Neural progenitor cell (in vitro differentiated cells): ENCODE measurements at regions not wholly inside any gene's neighbourhood (a gene's known extent, or its start where the extent isn't known, plus 50 kb on each side); places are given as distances from the start of the nearest gene placed in this dataset.
"Not testable (repeated sequence)": the region's sequence is repeated elsewhere in the genome, so short reads cannot be mapped to it uniquely, and the experiment has no call there.

Source experiments
- DNase-seq: peaks from one replicate; pipeline ENCODE4 v3.0.0-alpha.2; 2016; ENCODE audit warnings: low spot score
- H2AFZ ChIP-seq: fragments of 200-600 bp; sonication (generic); replicated peaks from 2 replicates; pipeline ENCODE4 v1.6.1; 2016; ENCODE audit warnings: antibody characterized with exemption
- H3F3A ChIP-seq: fragments of 200-600 bp; sonication (generic); 2 replicates; pipeline ENCODE4 v1.6.1; 2016; ENCODE audit warnings: antibody characterized with exemption, low read depth
- H3K27ac ChIP-seq: fragments of 200-600 bp; sonication (generic); 2 replicates; pipeline ENCODE4 v1.5.1; 2016; ENCODE audit warnings: mild to moderate bottlenecking
- H3K27me3 ChIP-seq: fragments of 200-600 bp; sonication (generic); 2 replicates; pipeline ENCODE4 v1.6.1; 2016; ENCODE audit warnings: mild to moderate bottlenecking, moderate library complexity
- H3K36me3 ChIP-seq: fragments of 200-600 bp; sonication (generic); 2 replicates; pipeline ENCODE4 v1.5.1; 2016
- H3K4me1 ChIP-seq: fragments of 200-600 bp; sonication (generic); 2 replicates; pipeline ENCODE4 v1.6.1; 2016; ENCODE audit warnings: mixed run types
- H3K4me2 ChIP-seq: fragments of 200-600 bp; sonication (generic); 2 replicates; pipeline ENCODE4 v1.6.1; 2016
- H3K4me3 ChIP-seq: fragments of 200-600 bp; sonication (generic); 2 replicates; pipeline ENCODE4 v1.5.1; 2016
- H3K79me2 ChIP-seq: fragments of 200-600 bp; sonication (generic); 2 replicates; pipeline ENCODE4 v1.6.1; 2016; ENCODE audit warnings: low read depth
- H3K9ac ChIP-seq: fragments of 200-600 bp; sonication (generic); 2 replicates; pipeline ENCODE4 v1.6.1; 2016
- H3K9me3 ChIP-seq: fragments of 200-600 bp; sonication (generic); 2 replicates; pipeline ENCODE4 v1.5.1; 2016; ENCODE audit warnings: low read depth
- H4K20me1 ChIP-seq: fragments of 200-600 bp; sonication (generic); 2 replicates; pipeline ENCODE4 v1.6.1; 2016; ENCODE audit warnings: low read depth
- H3K27ac Mint-ChIP-seq: 3 replicates; pipeline ENCODE4 v1.8.0; 2021; ENCODE audit warnings: mixed read lengths
- H3K27me3 Mint-ChIP-seq: 2 replicates; pipeline ENCODE4 v1.8.0; 2022; ENCODE audit warnings: low read depth, mild to moderate bottlenecking, inconsistent platforms, moderate library complexity, mixed read lengths; ENCODE audit not compliant: insufficient read depth
- H3K36me3 Mint-ChIP-seq: 3 replicates; pipeline ENCODE4 v1.8.0; 2021; ENCODE audit warnings: mixed read lengths
- H3K4me1 Mint-ChIP-seq: 3 replicates; pipeline ENCODE4 v1.8.0; 2021; ENCODE audit warnings: mixed read lengths
- H3K4me3 Mint-ChIP-seq: 3 replicates; pipeline ENCODE4 v1.8.0; 2021; ENCODE audit warnings: mild to moderate bottlenecking, moderate library complexity, mixed read lengths
- H3K9me3 Mint-ChIP-seq: 3 replicates; pipeline ENCODE4 v1.8.0; 2020; ENCODE audit warnings: mixed read lengths
- CTCF ChIP-seq: fragments of 200-600 bp; sonication (generic); IDR thresholded peaks from 2 replicates; pipeline ENCODE4 v1.5.1; 2017; ENCODE audit warnings: antibody characterized with exemption, mild to moderate bottlenecking
- EZH2 ChIP-seq: fragments of 200-600 bp; sonication (generic); IDR thresholded peaks from 2 replicates; pipeline ENCODE4 v1.6.1; 2017; ENCODE audit warnings: antibody characterized with exemption, mild to moderate bottlenecking, moderate library complexity
- EZH2phosphoT487 ChIP-seq: fragments of 200-600 bp; sonication (generic); IDR thresholded peaks from 2 replicates; pipeline ENCODE4 v1.6.1; 2017; ENCODE audit warnings: antibody characterized with exemption

GRCh38 chr5:25090275-25090674 is 445.5 kb upstream of the CDH10 start:
- no peak overlapping the region for H2AFZ ChIP-seq
- no peak for DNase-seq
- H3K9me3 ChIP-seq, result no peaks in the 10 kb centered on the region
- H3K27ac ChIP-seq, result no peak overlapping the region
- Mint-ChIP-seq H3K9me3 (no peaks in the 10 kb centered on the region), H3K27ac (no peak overlapping the region), H3K4me3 (no peak overlapping the region), H3K27me3 (no peaks in the 10 kb centered on the region), H3K36me3 (no peaks in the 10 kb centered on the region), H3K4me1 (no peaks in the 10 kb centered on the region)
- H3K79me2 ChIP-seq, result no peaks in the 10 kb centered on the region
- no peaks in the 10 kb centered on the region for H3K36me3 ChIP-seq
- H3K4me1 ChIP-seq, result no peaks in the 10 kb centered on the region
- no peaks in the 10 kb centered on the region for H3F3A ChIP-seq
- no peak overlapping the region for H3K9ac ChIP-seq
- no peaks in the 10 kb centered on the region for H4K20me1 ChIP-seq
- no peaks in the 10 kb centered on the region for H3K27me3 ChIP-seq
- no peak overlapping the region for H3K4me2 ChIP-seq
- no peak for TF ChIP-seq EZH2
- TF ChIP-seq EZH2phosphoT487, result no peak
- no peak for TF ChIP-seq CTCF
- no peak overlapping the region for H3K4me3 ChIP-seq

GRCh38 chr5:25088689-25089088 is 443.9 kb upstream of the CDH10 start:
- not testable (repeated sequence) for H3K9me3 ChIP-seq, H3K9me3 Mint-ChIP-seq, H3K9ac ChIP-seq, H3K4me2 ChIP-seq, H3K36me3 Mint-ChIP-seq, DNase-seq, H3K79me2 ChIP-seq, H4K20me1 ChIP-seq, H3K27ac ChIP-seq, H3K4me3 Mint-ChIP-seq, H3K36me3 ChIP-seq, H3K4me1 ChIP-seq, H3K4me1 Mint-ChIP-seq, H3K27me3 Mint-ChIP-seq, H3K27ac Mint-ChIP-seq, H2AFZ ChIP-seq, H3F3A ChIP-seq, H3K4me3 ChIP-seq, H3K27me3 ChIP-seq

GRCh38 chr5:25083261-25083660 is 438.5 kb upstream of the CDH10 start:
- H3K27ac Mint-ChIP-seq, H3K4me2 ChIP-seq: not testable (repeated sequence)

GRCh38 chr5:25066239-25066638 is 421.5 kb upstream of the CDH10 start:
- TF ChIP-seq EZH2 (no peak), CTCF (no peak), EZH2phosphoT487 (no peak)
- H3F3A ChIP-seq, result no peaks in the 10 kb centered on the region
- H3K36me3 Mint-ChIP-seq, result no peaks in the 10 kb centered on the region

More at GRCh38 chr5:25083261-25083660, 438.5 kb upstream of the CDH10 start:
- not testable (repeated sequence) for H3K4me3 Mint-ChIP-seq, H3K4me3 ChIP-seq, H2AFZ ChIP-seq, H3K4me1 Mint-ChIP-seq, H3K9ac ChIP-seq, H3K27ac ChIP-seq, H3K9me3 Mint-ChIP-seq, H3K9me3 ChIP-seq, DNase-seq, H3K79me2 ChIP-seq, H3K36me3 ChIP-seq, H4K20me1 ChIP-seq, H3F3A ChIP-seq, H3K27me3 Mint-ChIP-seq, H3K36me3 Mint-ChIP-seq, H3K4me1 ChIP-seq, H3K27me3 ChIP-seq

More at GRCh38 chr5:25066239-25066638, 421.5 kb upstream of the CDH10 start:
- Mint-ChIP-seq H3K4me3 (no peak overlapping the region), H3K4me1 (peaks cover 1% of the 10 kb centered on the region), H3K27ac (no peak overlapping the region), H3K27me3 (peaks cover 1% of the 10 kb centered on the region), H3K9me3 (peaks cover under 1% of the 10 kb centered on the region)
- DNase-seq, result no peak
- Histone ChIP-seq H3K36me3 (no peaks in the 10 kb centered on the region), H2AFZ (no peak overlapping the region), H3K4me3 (no peak overlapping the region), H3K4me1 (no peaks in the 10 kb centered on the region), H3K9ac (no peak overlapping the region), H3K27me3 (no peaks in the 10 kb centered on the region), H3K4me2 (no peak overlapping the region), H3K9me3 (no peaks in the 10 kb centered on the region), H3K79me2 (no peaks in the 10 kb centered on the region), H3K27ac (no peak overlapping the region), H4K20me1 (no peaks in the 10 kb centered on the region)
